HG02642 (cell line): ENCODE measurements at regions not wholly inside any gene's neighbourhood (a gene's known extent, or its start where the extent isn't known, plus 50 kb on each side); places are given as distances from the start of the nearest gene placed in this dataset.

Experiments
- ATAC-seq: cut with Tn5 transposase; IDR thresholded peaks from one replicate; pipeline ENCODE4 v1.9.1; 2021; ENCODE audit warnings: mild to moderate bottlenecking; ENCODE audit not compliant: unreplicated experiment, poor library complexity

GRCh38 chr12:126191031-126191891, 1126.0 kb downstream of the AACS start:
- ATAC-seq: no peak

- no peak for ATAC-seq
Observed at GRCh38 chr12:126191949-126192348, 1126.7 kb downstream of the AACS start.

- no peak for ATAC-seq
Observed at GRCh38 chr12:126193190-126193589, 1128.0 kb downstream of the AACS start.

GRCh38 chr12:126196263-126196662, 1131.0 kb downstream of the AACS start:
- ATAC-seq: no peak

- ATAC-seq: no peak
Observed at GRCh38 chr12:126198516-126198915, 1133.3 kb downstream of the AACS start.

- no peak for ATAC-seq
Observed at GRCh38 chr12:126198966-126199692, 1133.9 kb downstream of the AACS start.

GRCh38 chr12:126201981-126202537, 1136.8 kb downstream of the AACS start:
- ATAC-seq: no peak

- no peak for ATAC-seq
Observed at GRCh38 chr12:126204326-126204725, 1139.1 kb downstream of the AACS start.

- ATAC-seq: no peak
Observed at GRCh38 chr12:126210026-126210425, 1144.8 kb downstream of the AACS start.

GRCh38 chr12:126210448-126210847, 1145.2 kb downstream of the AACS start:
- no peak for ATAC-seq

GRCh38 chr12:126212824-126213223, 1147.6 kb downstream of the AACS start:
- no peak for ATAC-seq

GRCh38 chr12:126218697-126219096, 1153.5 kb downstream of the AACS start:
- no peak for ATAC-seq

GRCh38 chr12:126219139-126219538, 1153.9 kb downstream of the AACS start:
- no peak for ATAC-seq

GRCh38 chr12:126219654-126220279, 1154.5 kb downstream of the AACS start:
- ATAC-seq: no peak

GRCh38 chr12:126224032-126224431, 1158.8 kb downstream of the AACS start:
- ATAC-seq: no peak

GRCh38 chr12:126228936-126229335, 1163.7 kb downstream of the AACS start:
- no peak for ATAC-seq

GRCh38 chr12:126232711-126233110, 1167.5 kb downstream of the AACS start:
- ATAC-seq: no peak

GRCh38 chr12:126233625-126234024, 1168.4 kb downstream of the AACS start:
- ATAC-seq: no peak

- ATAC-seq: no peak
Observed at GRCh38 chr12:126243814-126244440, 1178.7 kb downstream of the AACS start.

- no peak for ATAC-seq
Observed at GRCh38 chr12:126247936-126248335, 1182.7 kb downstream of the AACS start.
